ENCODE measurements at regions not wholly inside any gene's neighbourhood (a gene's known extent, or its start where the extent isn't known, plus 50 kb on each side); places are given as distances from the start of the nearest gene placed in this dataset.

DNA sequence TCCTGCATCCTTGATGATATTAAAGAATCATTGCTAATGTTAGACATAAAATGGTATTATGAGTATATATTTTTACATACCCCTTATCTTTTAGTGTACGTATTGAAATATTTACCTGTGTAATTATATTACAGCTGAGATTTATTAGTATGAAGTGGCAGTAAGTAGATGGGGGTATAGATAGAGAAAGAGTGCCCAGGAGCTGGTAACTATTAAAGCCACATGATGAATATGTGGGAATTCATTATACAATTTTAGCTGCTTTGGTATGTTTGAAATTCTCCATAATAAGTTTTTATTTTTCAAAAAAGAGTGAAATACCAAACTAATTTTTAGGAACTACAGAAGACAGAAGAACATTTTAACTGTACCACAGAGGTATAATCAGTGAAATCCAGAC is 339.0 kb downstream of the PLPP3 start:
- TF ChIP-seq TAF1 (IDR thresholded peaks at IDR 0.05; ENCODE audit: low read depth, low read length) (no peak), POLR2AphosphoS5 (IDR thresholded peaks at IDR 0.05; ENCODE audit: low read depth, low read length) (no peak), PAX5 (IDR thresholded peaks at IDR 0.05; ENCODE audit: insufficient read depth, low read length, severe bottlenecking) (no peak), POU2F2 (IDR thresholded peaks at IDR 0.05; ENCODE audit: low read depth, low read length) (no peak), POLR2A (IDR thresholded peaks at IDR 0.05; ENCODE audit: low read depth, low read length) (no peak), SPI1 (IDR thresholded peaks at IDR 0.05; ENCODE audit: low read depth, low read length) (no peak)
- DNase-seq (ENCODE audit: insufficient read length, low spot score) (no peak), FAIRE-seq (no peak)

- no peak for DNase-seq (ENCODE audit: insufficient read length, low spot score)
- no peak for FAIRE-seq
- TF ChIP-seq SPI1 (IDR thresholded peaks at IDR 0.05; ENCODE audit: low read depth, low read length) = no peak
- TF ChIP-seq POU2F2 (IDR thresholded peaks at IDR 0.05; ENCODE audit: low read depth, low read length) = no peak
- no peak for TF ChIP-seq PAX5 (IDR thresholded peaks at IDR 0.05; ENCODE audit: insufficient read depth, low read length, severe bottlenecking)
- TF ChIP-seq POLR2AphosphoS5 (IDR thresholded peaks at IDR 0.05; ENCODE audit: low read depth, low read length) = no peak
- TF ChIP-seq POLR2A (IDR thresholded peaks at IDR 0.05; ENCODE audit: low read depth, low read length) = no peak
- no peak for TF ChIP-seq TAF1 (IDR thresholded peaks at IDR 0.05; ENCODE audit: low read depth, low read length)
These were observed 341.8 kb downstream of the PLPP3 start for GRCh38 chr1:56237491-56238064.

- TF ChIP-seq PAX5 (IDR thresholded peaks at IDR 0.05; ENCODE audit: insufficient read depth, low read length, severe bottlenecking) (no peak), POLR2AphosphoS5 (IDR thresholded peaks at IDR 0.05; ENCODE audit: low read depth, low read length) (no peak), TAF1 (IDR thresholded peaks at IDR 0.05; ENCODE audit: low read depth, low read length) (no peak), SPI1 (IDR thresholded peaks at IDR 0.05; ENCODE audit: low read depth, low read length) (no peak), POLR2A (IDR thresholded peaks at IDR 0.05; ENCODE audit: low read depth, low read length) (no peak)
- DNase-seq (ENCODE audit: insufficient read length, low spot score) (no peak), FAIRE-seq (no peak)
These were observed 342.7 kb downstream of the PLPP3 start for GRCh38 chr1:56236688-56237087.

GRCh38 chr1:56235909-56236510 is 343.4 kb downstream of the PLPP3 start:
- TF ChIP-seq TAF1 (IDR thresholded peaks at IDR 0.05; ENCODE audit: low read depth, low read length) (no peak), SPI1 (IDR thresholded peaks at IDR 0.05; ENCODE audit: low read depth, low read length) (no peak), POU2F2 (IDR thresholded peaks at IDR 0.05; ENCODE audit: low read depth, low read length) (no peak), POLR2AphosphoS5 (IDR thresholded peaks at IDR 0.05; ENCODE audit: low read depth, low read length) (no peak)
- DNase-seq (ENCODE audit: insufficient read length, low spot score) (no peak), FAIRE-seq (no peak)

DNA sequence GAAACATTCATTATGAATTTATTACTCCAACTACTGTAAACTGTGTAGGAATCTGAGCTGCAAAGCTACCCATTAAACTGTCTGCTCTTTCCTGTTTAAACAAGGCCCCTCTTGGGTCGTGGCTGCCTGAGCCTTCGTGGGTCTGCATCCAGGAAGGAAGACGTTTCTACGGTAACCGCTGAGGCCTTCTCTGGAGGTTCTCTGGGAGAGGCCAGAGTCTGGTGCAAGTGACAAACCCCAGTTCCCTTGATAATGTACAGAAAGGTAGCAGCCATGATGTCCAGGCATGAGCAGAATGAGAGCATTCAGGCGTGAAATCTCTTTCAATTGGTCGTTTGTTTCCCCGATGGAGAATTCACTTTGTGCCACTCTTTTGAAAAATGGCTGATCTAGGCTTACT is 350.2 kb downstream of the PLPP3 start:
- no peak for FAIRE-seq
- TF ChIP-seq POU2F2 (IDR thresholded peaks at IDR 0.05; ENCODE audit: low read depth, low read length) = no peak
- TF ChIP-seq POLR2AphosphoS5 (IDR thresholded peaks at IDR 0.05; ENCODE audit: low read depth, low read length) = no peak
- DNase-seq (ENCODE audit: insufficient read length, low spot score) = no peak

GRCh38 chr1:56227886-56228285 is 351.5 kb downstream of the PLPP3 start:
- DNase-seq (ENCODE audit: insufficient read length, low spot score) (no peak), FAIRE-seq (no peak)
- TF ChIP-seq SPI1 (IDR thresholded peaks at IDR 0.05; ENCODE audit: low read depth, low read length) = no peak
- no peak for TF ChIP-seq POU2F2 (IDR thresholded peaks at IDR 0.05; ENCODE audit: low read depth, low read length)
- no peak for TF ChIP-seq TAF1 (IDR thresholded peaks at IDR 0.05; ENCODE audit: low read depth, low read length)
- no peak for TF ChIP-seq POLR2AphosphoS5 (IDR thresholded peaks at IDR 0.05; ENCODE audit: low read depth, low read length)
- TF ChIP-seq PAX5 (IDR thresholded peaks at IDR 0.05; ENCODE audit: insufficient read depth, low read length, severe bottlenecking) = no peak
- no peak for TF ChIP-seq POLR2A (IDR thresholded peaks at IDR 0.05; ENCODE audit: low read depth, low read length)

GRCh38 chr1:56227401-56227800 is 352.0 kb downstream of the PLPP3 start:
- DNase-seq (ENCODE audit: insufficient read length, low spot score) (no peak), FAIRE-seq (no peak)
- TF ChIP-seq PAX5 (IDR thresholded peaks at IDR 0.05; ENCODE audit: insufficient read depth, low read length, severe bottlenecking) (no peak), POU2F2 (IDR thresholded peaks at IDR 0.05; ENCODE audit: low read depth, low read length) (no peak), TAF1 (IDR thresholded peaks at IDR 0.05; ENCODE audit: low read depth, low read length) (no peak), POLR2A (IDR thresholded peaks at IDR 0.05; ENCODE audit: low read depth, low read length) (no peak), SPI1 (IDR thresholded peaks at IDR 0.05; ENCODE audit: low read depth, low read length) (no peak), POLR2AphosphoS5 (IDR thresholded peaks at IDR 0.05; ENCODE audit: low read depth, low read length) (no peak)

GRCh38 chr1:56225964-56226815 is 353.2 kb downstream of the PLPP3 start:
- FAIRE-seq (no peak), DNase-seq (ENCODE audit: insufficient read length, low spot score) (no peak)
- no peak for TF ChIP-seq SPI1 (IDR thresholded peaks at IDR 0.05; ENCODE audit: low read depth, low read length)

GRCh38 chr1:56223968-56224367 is 355.4 kb downstream of the PLPP3 start:
- FAIRE-seq (no peak), DNase-seq (ENCODE audit: insufficient read length, low spot score) (no peak)
- TF ChIP-seq TAF1 (IDR thresholded peaks at IDR 0.05; ENCODE audit: low read depth, low read length) = no peak
- TF ChIP-seq SPI1 (IDR thresholded peaks at IDR 0.05; ENCODE audit: low read depth, low read length) = no peak
- no peak for TF ChIP-seq POLR2A (IDR thresholded peaks at IDR 0.05; ENCODE audit: low read depth, low read length)
- TF ChIP-seq POLR2AphosphoS5 (IDR thresholded peaks at IDR 0.05; ENCODE audit: low read depth, low read length) = no peak
- no peak for TF ChIP-seq PAX5 (IDR thresholded peaks at IDR 0.05; ENCODE audit: insufficient read depth, low read length, severe bottlenecking)
- TF ChIP-seq POU2F2 (IDR thresholded peaks at IDR 0.05; ENCODE audit: low read depth, low read length) = no peak
